Gastrocnemius medialis (tissue), 4 donors: ENCODE measurements at regions not wholly inside any gene's neighbourhood (a gene's known extent, or its start where the extent isn't known, plus 50 kb on each side); places are given as distances from the start of the nearest gene placed in this dataset.

Source experiments
- CTCF ChIP-seq, 5 experiments: fragments of 450-650 bp in 3 of 5; fragments of 200-600 bp in 2 of 5; sonication (generic) in 2 of 5; IDR thresholded peaks in 4 of 5; conservative IDR thresholded peaks in 1 of 5; 1 replicate in 4 of 5; 2 replicates in 1 of 5; pipeline ENCODE4 v1.5.1; 2016 to 2019; ENCODE audit warnings: antibody characterized with exemption in 5 of 5, mild to moderate bottlenecking in 3 of 5, moderate library complexity in 3 of 5
- POLR2A ChIP-seq, 2 donors: fragments of 450-650 bp; IDR thresholded peaks; one replicate each; pipeline ENCODE4 v1.6.1; 2017; ENCODE audit warnings: antibody characterized with exemption in 2 of 2, mild to moderate bottlenecking in 2 of 2, moderate library complexity in 2 of 2

GRCh38 chr21:18152371-18152770, 92.3 kb upstream of the CHODL start:
- TF ChIP-seq CTCF (IDR thresholded peaks at IDR 0.05 in 4 of 5, conservative IDR thresholded peaks at IDR 0.05 in 1 of 5) (no peak), POLR2A (IDR thresholded peaks at IDR 0.05) (no peak)
